CD8-positive, alpha-beta memory T cell (primary cell): ENCODE measurements at regions not wholly inside any gene's neighbourhood (a gene's known extent, or its start where the extent isn't known, plus 50 kb on each side); places are given as distances from the start of the nearest gene placed in this dataset.
"Not testable (repeated sequence)": the region's sequence is repeated elsewhere in the genome, so short reads cannot be mapped to it uniquely, and the experiment has no call there.

Experiments used
- CTCF ChIA-PET: fragments of 350-600 bp; sonication (Branson Sonifier 250); formaldehyde crosslinking; loops from one replicate; lab custom pipeline; 2021; ENCODE audit warnings: antibody characterized with exemption; lab: Charles Lee
- POLR2A ChIA-PET: fragments of 350-600 bp; sonication (Branson Sonifier 250); formaldehyde crosslinking; loops from one replicate; lab custom pipeline; 2021; ENCODE audit warnings: antibody characterized with exemption; lab: Charles Lee
- DNase-seq, 5 donors: peaks; one replicate each; pipeline versions ENCODE4 v3.0.0 to v3.0.0-alpha.2; 2020 to 2022; ENCODE audit warnings: mixed read lengths in 1 of 5
- H3K27ac ChIP-seq: one replicate; pipeline ENCODE4 v1.7.0; 2013; ENCODE audit warnings: low read depth, mild to moderate bottlenecking, low read length, moderate library complexity
- H3K27me3 ChIP-seq: 2 replicates; pipeline ENCODE4 v1.7.0; 2013; ENCODE audit warnings: low read length, mild to moderate bottlenecking; ENCODE audit not compliant: insufficient read depth, poor library complexity, severe bottlenecking
- H3K36me3 ChIP-seq: 2 replicates; pipeline ENCODE4 v1.7.0; 2013; ENCODE audit warnings: mild to moderate bottlenecking, low read length, moderate library complexity; ENCODE audit not compliant: insufficient read depth
- H3K4me1 ChIP-seq: 2 replicates; pipeline ENCODE4 v1.7.0; 2013; ENCODE audit warnings: mild to moderate bottlenecking, low read length, moderate library complexity; ENCODE audit not compliant: insufficient read depth
- H3K4me3 ChIP-seq: 2 replicates; pipeline ENCODE4 v1.7.0; 2013; ENCODE audit warnings: mild to moderate bottlenecking, low read length
- H3K9me3 ChIP-seq: 2 replicates; pipeline ENCODE4 v1.7.0; 2013; ENCODE audit warnings: mild to moderate bottlenecking, low read length
- H3K27ac Mint-ChIP-seq, 8 donors: one replicate each; pipeline ENCODE4 v1.8.0; 2020 to 2021; ENCODE audit warnings: mixed read lengths in 8 of 8, mild to moderate bottlenecking in 6 of 8, inconsistent platforms in 3 of 8, moderate library complexity in 3 of 8
- H3K27me3 Mint-ChIP-seq, 2 donors: one replicate each; pipeline ENCODE4 v1.8.0; 2020 to 2021; ENCODE audit warnings: mixed read lengths in 2 of 2, mild to moderate bottlenecking in 1 of 2, moderate library complexity in 1 of 2
- H3K36me3 Mint-ChIP-seq, 3 donors: one replicate each; pipeline ENCODE4 v1.8.0; 2020 to 2021; ENCODE audit warnings: mixed read lengths in 3 of 3, inconsistent platforms in 1 of 3, mild to moderate bottlenecking in 1 of 3
- H3K4me1 Mint-ChIP-seq, 3 donors: one replicate each; pipeline ENCODE4 v1.8.0; 2020 to 2021; ENCODE audit warnings: mixed read lengths in 3 of 3, inconsistent platforms in 1 of 3, mild to moderate bottlenecking in 1 of 3
- H3K4me3 Mint-ChIP-seq, 7 donors: one replicate each; pipeline ENCODE4 v1.8.0; 2020 to 2021; ENCODE audit warnings: mixed read lengths in 7 of 7, mild to moderate bottlenecking in 6 of 7, moderate library complexity in 4 of 7, inconsistent platforms in 2 of 7
- H3K9me3 Mint-ChIP-seq, 5 donors: one replicate each; pipeline ENCODE4 v1.8.0; 2020 to 2022; ENCODE audit warnings: mixed read lengths in 5 of 5, mild to moderate bottlenecking in 3 of 5, moderate library complexity in 2 of 5, inconsistent platforms in 1 of 5

GRCh38 chr2:58334414-58334813, 93.3 kb upstream of the FANCL start:
- Mint-ChIP-seq H3K4me3 (no peak overlapping the region), H3K27me3 (peaks cover 0 to 6% of the 10 kb centered on the region in 2 donors), H3K36me3 (no peaks in the 10 kb centered on the region), H3K27ac (no peak overlapping the region), H3K4me1 (peaks cover 0 to 4% (median 2%) of the 10 kb centered on the region in 3 donors), H3K9me3 (peaks cover 0 to 1% (median 0%) of the 10 kb centered on the region in 5 donors)
- CTCF ChIA-PET, result no interaction called here
- no peaks in the 10 kb centered on the region for H3K9me3 ChIP-seq
- no peaks in the 10 kb centered on the region for H3K27me3 ChIP-seq
- no peak overlapping the region for H3K4me3 ChIP-seq
- no peak for DNase-seq
- H3K4me1 ChIP-seq, result no peaks in the 10 kb centered on the region
- POLR2A ChIA-PET, result no interaction called here
- no peaks in the 10 kb centered on the region for H3K36me3 ChIP-seq
- H3K27ac ChIP-seq, result no peak overlapping the region

DNA sequence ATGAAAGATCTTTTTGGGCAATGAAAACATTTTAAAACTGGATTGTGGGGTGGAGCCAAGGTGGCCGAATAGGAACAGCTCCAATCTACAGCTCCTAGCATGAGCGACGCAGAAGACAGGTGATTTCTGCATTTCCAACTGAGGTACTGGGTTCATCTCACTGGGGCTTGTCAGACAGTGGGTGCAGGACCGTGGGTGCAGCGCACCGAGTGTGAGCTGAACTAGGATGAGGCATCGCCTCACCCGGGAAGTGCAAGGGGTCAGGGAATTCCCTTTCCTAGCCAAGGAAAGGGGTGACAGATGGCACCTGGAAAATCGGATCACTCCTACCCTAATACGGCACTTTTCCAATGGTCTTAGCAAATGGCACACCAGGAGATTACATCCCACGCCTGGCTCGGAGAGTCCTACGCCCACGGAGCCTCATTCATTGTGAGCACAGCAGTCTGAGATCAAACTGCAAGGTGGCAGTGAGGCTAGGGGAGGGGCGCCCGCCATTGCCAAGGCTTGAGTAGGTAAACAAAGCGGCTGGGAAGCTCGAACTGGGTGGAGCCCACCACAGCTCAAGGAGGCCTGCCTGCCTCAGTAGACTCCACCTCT, 84.3 kb upstream of the FANCL start:
- peaks cover 3 to 12% of the 10 kb centered on the region in 2 donors for H3K27me3 Mint-ChIP-seq
- CTCF ChIA-PET, result not testable (repeated sequence)

DNA sequence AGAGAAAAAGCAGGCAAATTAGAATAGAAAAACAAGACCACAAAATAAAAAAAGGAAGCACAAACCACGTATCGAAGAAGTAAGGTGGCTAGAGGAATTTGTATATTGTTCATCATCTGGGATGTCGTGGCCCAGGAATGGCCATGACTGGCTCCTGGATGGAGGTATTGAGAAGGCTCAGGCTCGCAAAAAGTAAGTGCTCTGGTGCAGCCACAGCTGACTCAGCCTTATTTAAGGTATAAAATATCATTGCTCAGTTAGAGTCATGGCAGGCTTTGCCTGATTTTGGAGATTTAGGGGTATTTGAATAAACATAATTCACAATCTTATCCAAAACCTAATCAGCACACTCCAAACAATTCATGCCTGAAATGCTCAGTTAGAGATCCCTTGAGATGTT, 78.4 kb upstream of the FANCL start:
- no peaks in the 10 kb centered on the region for H3K36me3 ChIP-seq
- CTCF ChIA-PET, result no interaction called here
- H3K4me1 Mint-ChIP-seq, result no peaks in the 10 kb centered on the region
- H3K27me3 ChIP-seq, result no peaks in the 10 kb centered on the region
- DNase-seq, result no peak
- H3K27ac ChIP-seq, result no peak overlapping the region
- no peaks in the 10 kb centered on the region for H3K9me3 Mint-ChIP-seq
- peaks cover 4% of the 10 kb centered on the region in 2 donors for H3K27me3 Mint-ChIP-seq
- POLR2A ChIA-PET, result no interaction called here
- no peak overlapping the region for H3K4me3 ChIP-seq
- no peaks in the 10 kb centered on the region for H3K4me1 ChIP-seq
- no peak overlapping the region for H3K4me3 Mint-ChIP-seq
- no peaks in the 10 kb centered on the region for H3K36me3 Mint-ChIP-seq
- no peak overlapping the region for H3K27ac Mint-ChIP-seq
- H3K9me3 ChIP-seq, result no peaks in the 10 kb centered on the region

More for the DNA sequence above, 84.3 kb upstream of the FANCL start:
- H3K9me3 Mint-ChIP-seq, DNase-seq, H3K9me3 ChIP-seq, H3K36me3 Mint-ChIP-seq, H3K27ac Mint-ChIP-seq, POLR2A ChIA-PET, H3K4me3 ChIP-seq, H3K36me3 ChIP-seq, H3K4me1 Mint-ChIP-seq, H3K4me3 Mint-ChIP-seq, H3K27me3 ChIP-seq, H3K4me1 ChIP-seq, H3K27ac ChIP-seq: not testable (repeated sequence)

DNA sequence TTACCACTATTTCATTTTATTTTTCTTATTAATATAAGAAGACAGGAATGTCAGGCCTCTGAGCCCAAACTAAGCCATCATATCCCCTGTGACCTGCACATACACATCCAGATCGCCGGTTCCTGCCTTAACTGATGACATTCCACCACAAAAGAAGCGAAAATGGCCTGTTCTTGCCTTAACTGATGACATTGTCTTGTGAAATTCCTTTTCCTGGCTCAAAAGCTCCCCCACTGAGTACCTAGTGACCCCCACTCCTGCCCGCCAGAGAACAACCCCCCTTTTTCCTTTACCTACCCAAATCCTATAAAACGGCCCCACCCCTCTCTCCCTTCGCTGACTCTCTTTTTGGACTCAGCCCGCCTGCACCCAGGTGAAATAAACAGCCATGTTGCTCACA, 77.8 kb upstream of the FANCL start:
- H3K36me3 ChIP-seq, H3K9me3 ChIP-seq, H3K27me3 Mint-ChIP-seq, CTCF ChIA-PET, H3K9me3 Mint-ChIP-seq, H3K4me1 ChIP-seq, DNase-seq, H3K27ac ChIP-seq, H3K27me3 ChIP-seq, H3K4me1 Mint-ChIP-seq, POLR2A ChIA-PET, H3K4me3 Mint-ChIP-seq, H3K36me3 Mint-ChIP-seq, H3K27ac Mint-ChIP-seq, H3K4me3 ChIP-seq: not testable (repeated sequence)

DNA sequence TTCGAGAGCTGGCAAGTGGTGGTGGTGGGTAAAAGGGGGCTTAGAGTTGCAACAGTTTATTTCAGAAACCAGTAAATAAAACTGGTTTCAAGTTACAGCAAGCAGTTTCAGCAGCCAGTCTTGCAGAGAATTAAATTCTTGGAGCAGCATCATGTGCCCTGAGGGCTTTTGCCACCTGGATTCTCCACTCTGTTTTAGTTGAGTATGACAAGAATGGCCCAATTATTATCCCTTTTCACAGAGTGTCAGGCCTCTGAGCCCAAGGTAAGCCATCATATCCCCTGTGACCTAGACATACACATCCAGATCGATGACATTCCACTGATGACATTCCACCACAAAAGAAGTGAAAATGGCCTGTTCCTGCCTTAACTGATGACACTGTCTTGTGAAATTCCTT, 72.8 kb upstream of the FANCL start:
- no peak overlapping the region for H3K27ac ChIP-seq
- no peaks in the 10 kb centered on the region for H3K4me1 ChIP-seq
- Mint-ChIP-seq H3K4me1 (no peaks in the 10 kb centered on the region), H3K27me3 (peaks cover 0 to 6% of the 10 kb centered on the region in 2 donors), H3K36me3 (no peaks in the 10 kb centered on the region), H3K9me3 (peaks cover 0 to 1% (median 0%) of the 10 kb centered on the region in 5 donors), H3K4me3 (no peak overlapping the region), H3K27ac (no peak overlapping the region)
- ChIA-PET CTCF (no interaction called here), POLR2A (no interaction called here)
- no peaks in the 10 kb centered on the region for H3K36me3 ChIP-seq
- no peak overlapping the region for H3K4me3 ChIP-seq
- DNase-seq, result no peak
- no peaks in the 10 kb centered on the region for H3K9me3 ChIP-seq
- H3K27me3 ChIP-seq, result no peaks in the 10 kb centered on the region

GRCh38 chr2:58308435-58308834, 67.3 kb upstream of the FANCL start:
- H3K9me3 ChIP-seq, result no peaks in the 10 kb centered on the region
- no peak for DNase-seq
- H3K36me3 ChIP-seq, result no peaks in the 10 kb centered on the region
- H3K27ac ChIP-seq, result no peak overlapping the region
- Mint-ChIP-seq H3K27me3 (peaks cover 6 to 22% of the 10 kb centered on the region in 2 donors), H3K9me3 (peaks cover 0 to 2% (median 0%) of the 10 kb centered on the region in 5 donors), H3K4me3 (no peak overlapping the region), H3K4me1 (no peaks in the 10 kb centered on the region), H3K27ac (no peak overlapping the region), H3K36me3 (no peaks in the 10 kb centered on the region)
- H3K27me3 ChIP-seq, result no peaks in the 10 kb centered on the region
- CTCF ChIA-PET, result no interaction called here
- POLR2A ChIA-PET, result no interaction called here
- H3K4me3 ChIP-seq, result no peak overlapping the region
- no peaks in the 10 kb centered on the region for H3K4me1 ChIP-seq

DNA sequence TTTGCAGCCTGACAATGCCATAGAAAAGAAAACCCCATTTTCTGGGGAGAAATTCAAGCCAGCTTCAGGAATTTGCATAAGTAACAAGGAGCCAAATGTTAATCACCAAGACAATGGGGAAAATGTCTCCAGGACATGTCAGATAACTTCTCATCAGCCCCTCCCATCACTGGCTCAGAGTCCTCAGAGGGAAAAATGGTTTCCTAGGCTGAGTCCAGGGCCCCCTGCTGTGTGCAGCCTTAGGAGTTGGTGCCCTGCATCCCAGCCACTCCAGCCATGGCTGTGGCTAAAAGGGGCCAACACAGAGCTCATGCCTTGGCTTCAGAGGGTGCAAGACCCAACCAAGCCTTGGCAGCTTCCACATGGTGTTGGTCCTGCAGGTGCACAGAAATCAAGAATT, 63.7 kb upstream of the FANCL start:
- no peaks in the 10 kb centered on the region for H3K27me3 ChIP-seq
- no peak overlapping the region for H3K4me3 ChIP-seq
- H3K9me3 Mint-ChIP-seq, result peaks cover 0 to 3% (median 0%) of the 10 kb centered on the region in 5 donors
- peaks cover 6 to 24% of the 10 kb centered on the region in 2 donors for H3K27me3 Mint-ChIP-seq
- POLR2A ChIA-PET, result no interaction called here
- CTCF ChIA-PET, result no interaction called here
- DNase-seq, result no peak
- H3K27ac Mint-ChIP-seq, result no peak overlapping the region
- no peaks in the 10 kb centered on the region for H3K4me1 ChIP-seq
- no peak overlapping the region for H3K4me3 Mint-ChIP-seq
- H3K9me3 ChIP-seq, result no peaks in the 10 kb centered on the region
- no peaks in the 10 kb centered on the region for H3K36me3 Mint-ChIP-seq
- no peaks in the 10 kb centered on the region for H3K36me3 ChIP-seq
- H3K4me1 Mint-ChIP-seq, result no peaks in the 10 kb centered on the region
- no peak overlapping the region for H3K27ac ChIP-seq

DNA sequence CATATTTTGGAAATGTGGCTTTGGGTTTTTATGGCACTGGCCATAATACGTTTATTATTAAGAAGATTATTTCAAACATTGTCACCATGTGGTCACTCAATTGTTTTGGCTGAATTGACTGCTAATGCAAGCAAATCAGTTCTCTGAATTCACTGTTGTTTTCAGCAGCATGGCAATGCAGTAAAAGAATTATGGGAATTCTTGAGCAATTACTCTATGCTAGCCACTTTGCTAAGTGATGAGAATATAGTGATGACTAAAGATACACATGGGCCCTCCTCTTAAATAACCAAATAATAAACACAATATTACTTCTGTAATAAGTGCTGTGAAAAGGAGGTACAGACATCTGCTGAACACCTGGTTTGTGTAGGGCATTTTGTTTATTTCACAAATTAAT, 58.0 kb upstream of the FANCL start:
- DNase-seq, result no peak
- H3K4me1 Mint-ChIP-seq, result no peaks in the 10 kb centered on the region
- Histone ChIP-seq H3K27ac (no peak overlapping the region), H3K4me3 (no peak overlapping the region), H3K36me3 (no peaks in the 10 kb centered on the region), H3K4me1 (no peaks in the 10 kb centered on the region), H3K9me3 (no peaks in the 10 kb centered on the region), H3K27me3 (peaks cover 3% of the 10 kb centered on the region)
- no peaks in the 10 kb centered on the region for H3K36me3 Mint-ChIP-seq
- no peak overlapping the region for H3K27ac Mint-ChIP-seq
- peaks cover 0 to 3% (median 0%) of the 10 kb centered on the region in 5 donors for H3K9me3 Mint-ChIP-seq
- ChIA-PET CTCF (no interaction called here), POLR2A (no interaction called here)
- no peak overlapping the region for H3K4me3 Mint-ChIP-seq
- H3K27me3 Mint-ChIP-seq, result peaks cover 6 to 8% of the 10 kb centered on the region in 2 donors

DNA sequence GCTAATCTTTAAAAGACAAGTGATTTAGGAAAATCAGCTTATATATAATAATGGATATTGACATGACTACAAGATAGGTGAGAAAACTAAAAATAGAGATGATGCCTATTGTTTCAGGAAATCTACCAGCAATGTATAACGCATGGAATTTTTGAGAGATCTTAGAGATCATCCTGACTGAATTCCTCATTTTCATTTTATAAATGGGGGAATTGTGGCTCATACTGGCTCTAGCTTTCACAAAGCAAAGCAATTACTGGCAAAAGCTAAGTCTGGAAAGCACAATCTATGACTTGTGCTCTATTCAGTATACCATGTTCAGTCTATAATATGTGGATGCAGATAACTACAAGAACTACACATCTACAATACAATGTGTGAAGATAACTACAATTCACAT, 51.9 kb upstream of the FANCL start:
- no peaks in the 10 kb centered on the region for H3K9me3 ChIP-seq
- Mint-ChIP-seq H3K36me3 (no peaks in the 10 kb centered on the region), H3K27ac (no peak overlapping the region), H3K4me3 (no peak overlapping the region), H3K9me3 (no peaks in the 10 kb centered on the region), H3K4me1 (no peaks in the 10 kb centered on the region), H3K27me3 (peaks cover 5 to 33% of the 10 kb centered on the region in 2 donors)
- no peak overlapping the region for H3K4me3 ChIP-seq
- H3K27me3 ChIP-seq, result peaks cover 3% of the 10 kb centered on the region
- CTCF ChIA-PET, result no interaction called here
- POLR2A ChIA-PET, result no interaction called here
- no peak overlapping the region for H3K27ac ChIP-seq
- no peak for DNase-seq
- no peaks in the 10 kb centered on the region for H3K36me3 ChIP-seq
- no peaks in the 10 kb centered on the region for H3K4me1 ChIP-seq
